K562 (cell line): ENCODE measurements at regions not wholly inside any gene's neighbourhood (a gene's known extent, or its start where the extent isn't known, plus 50 kb on each side); places are given as distances from the start of the nearest gene placed in this dataset.

Source experiments
- ASH1L ChIP-seq: fragments of 450-650 bp; IDR thresholded peaks from 2 replicates; pipeline ENCODE4 v1.6.1; 2018; ENCODE audit warnings: borderline replicate concordance, mild to moderate bottlenecking, low read depth; ENCODE audit not compliant: partially characterized antibody
- EZH2 ChIP-seq: IDR thresholded peaks from 2 replicates; pipeline ENCODE4 v1.6.1; 2012; ENCODE audit warnings: low read depth, mild to moderate bottlenecking, inconsistent platforms, low read length, borderline replicate concordance
- POLR2A ChIP-seq: fragments of 450-650 bp; conservative IDR thresholded peaks from 2 replicates; pipeline ENCODE4 v1.6.1; 2016
- POLR2AphosphoS5 ChIP-seq: IDR thresholded peaks from 2 replicates; pipeline ENCODE4 v1.6.1; 2011; ENCODE audit warnings: mild to moderate bottlenecking, low read depth, low read length, moderate library complexity; ENCODE audit not compliant: control insufficient read depth, insufficient read depth
- PRPF4 ChIP-seq: fragments of 200-400 bp; formaldehyde crosslinking; IDR thresholded peaks from one replicate; pipeline ENCODE4 v1.6.1; 2017; ENCODE audit warnings: low read length, low read depth, mild to moderate bottlenecking; ENCODE audit not compliant: insufficient read depth, poor library complexity, severe bottlenecking
- REST ChIP-seq, 2 experiments: fragments of 450-650 bp; formaldehyde crosslinking in 1 of 2; IDR thresholded peaks; 2 replicates each; pipeline versions ENCODE4 v1.4.0 to v1.6.1; 2014 to 2020; ENCODE audit warnings: mild to moderate bottlenecking in 2 of 2, borderline replicate concordance in 1 of 2, low read depth in 1 of 2
- SMARCB1 ChIP-seq: IDR thresholded peaks from 2 replicates; pipeline ENCODE4 v1.6.1; 2011; ENCODE audit warnings: improper control_type of control experiment, low read depth; ENCODE audit not compliant: insufficient read length
- ZBTB12 ChIP-seq: fragments of 250-450 bp; sonication (Bioruptor Pico); IDR thresholded peaks from 2 replicates; pipeline ENCODE4 v1.4.0; 2020
- ZNF121 ChIP-seq: sonication (generic); formaldehyde crosslinking; conservative IDR thresholded peaks from 2 replicates; pipeline ENCODE4 v1.8.0; 2022; ENCODE audit warnings: missing genetic modification reagents
- ZNF518B ChIP-seq: fragments of 250-450 bp; sonication (Bioruptor Pico); IDR thresholded peaks from 2 replicates; pipeline ENCODE4 v1.5.0; 2021; ENCODE audit warnings: mild to moderate bottlenecking, moderate library complexity

DNA sequence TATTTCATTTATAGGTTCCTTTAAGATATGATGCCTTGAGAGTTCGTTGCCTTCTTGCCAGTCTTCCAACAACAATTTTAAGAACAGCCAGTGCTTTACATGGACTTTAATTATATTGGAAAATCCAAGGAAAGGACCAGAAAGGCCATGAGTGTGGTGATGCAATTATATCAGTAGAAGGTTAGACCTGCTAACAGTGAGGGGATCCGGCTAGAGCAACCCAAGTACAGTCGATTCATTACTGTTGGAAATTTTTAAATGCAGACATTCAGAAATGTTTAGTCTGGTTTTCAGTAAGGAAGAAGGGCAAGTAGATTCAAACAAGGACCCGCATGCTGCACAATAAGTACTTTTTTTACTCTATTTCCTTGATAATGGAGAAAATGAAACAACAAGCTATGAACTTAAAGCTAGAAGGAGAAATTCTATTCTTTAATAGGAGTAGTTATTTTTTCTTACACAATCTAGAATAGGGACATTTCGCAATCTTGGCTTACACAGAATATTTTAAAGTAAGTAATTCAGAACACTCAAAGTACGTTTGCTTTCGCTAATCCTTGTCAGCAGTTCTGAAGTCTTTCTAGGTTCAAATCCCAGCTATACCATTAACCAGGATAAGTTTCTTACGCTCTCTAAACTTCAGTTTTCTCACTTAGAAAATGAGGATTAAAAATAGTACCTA lies 405.5 kb downstream of the MEIS1 start:
- TF ChIP-seq SMARCB1 (no peak), POLR2A (no peak), ZNF121 (CRISPR knock-in tag) (no peak), PRPF4 (no peak), ASH1L (no peak), ZNF518B (CRISPR knock-in tag) (no peak), POLR2AphosphoS5 (no peak), ZBTB12 (CRISPR knock-in tag) (no peak), REST (IDR thresholded peaks at IDR 0.05; ENCODE audit: borderline replicate concordance) (no peak), REST (CRISPR knock-in tag; IDR thresholded peaks at IDR 0.05; ENCODE audit: low read depth) (no peak), EZH2 (no peak)
